Motor neuron (in vitro differentiated cells): ENCODE measurements at regions not wholly inside any gene's neighbourhood (a gene's known extent, or its start where the extent isn't known, plus 50 kb on each side); places are given as distances from the start of the nearest gene placed in this dataset.

Experiments
- ATAC-seq, 8 experiments: fragments of 200-7000 bp; cut with Tn5 transposase; replicated peaks in 6 of 8; 2 replicates each; pipeline ENCODE4 v1.8.0; 2021; ENCODE audit warnings: mild to moderate bottlenecking in 8 of 8, moderate library complexity in 8 of 8
- H3K27ac ChIP-seq, 2 donors: fragments of 250-450 bp; sonication (Bioruptor Pico); 2 replicates each; pipeline ENCODE4 v1.9.0; 2021; ENCODE audit warnings: antibody characterized with exemption in 2 of 2, mild to moderate bottlenecking in 2 of 2, moderate library complexity in 1 of 2
- H3K4me1 ChIP-seq, 2 donors: fragments of 250-450 bp; sonication (Bioruptor Pico); replicated peaks in 1 of 2; 2 replicates each; pipeline ENCODE4 v1.6.1; 2021; ENCODE audit warnings: antibody characterized with exemption in 2 of 2, mild to moderate bottlenecking in 2 of 2, moderate library complexity in 1 of 2
- H3K4me3 ChIP-seq, 5 donors: fragments of 250-450 bp; sonication (Bioruptor Pico); 2 replicates each; pipeline ENCODE4 v1.9.0; 2021; ENCODE audit warnings: antibody characterized with exemption in 5 of 5, mild to moderate bottlenecking in 5 of 5, moderate library complexity in 4 of 5
- WGBS, 10 experiments: fragments of 450-650 bp; shearing (Covaris generic); methylation state at CpG; one replicate each; pipeline ENCODE4 v1.0.0; 2022; 5-methylcytosine and 5-hydroxymethylcytosine counted together
- in situ Hi-C, 9 experiments: fragments of 400-800 bp; cut with MboI; loops; one replicate each; pipeline ENCODE4 v1.15.0; 2021; ENCODE audit warnings: low sequenced_read_pairs in 9 of 9, low pct_unique_long_range_greater_than_20kb in 2 of 9; ENCODE audit not compliant: unreplicated experiment in 9 of 9

GRCh38 chr18:38587571-38587970 is 1022.0 kb upstream of the CELF4 start:
- no peak for ATAC-seq
- Histone ChIP-seq H3K27ac (no peak overlapping the region), H3K4me3 (no peak overlapping the region), H3K4me1 (no peaks in the 10 kb centered on the region)
- in situ Hi-C loops, result no loop called here
- 0 to 89% (median 57%) methylated on average over 1 of the region's 1 CpG; no CpG with 5 or more reads in 5 of the 10 experiments for WGBS, 10 experiments

- WGBS, 10 experiments, result 0 to 100% (median 59%) methylated on average over 1 to 2 of the region's 2 CpGs; no CpG with 5 or more reads in 4 of the 10 experiments
- no peak overlapping the region for H3K4me3 ChIP-seq
- no peaks in the 10 kb centered on the region for H3K4me1 ChIP-seq
- H3K27ac ChIP-seq, result no peak overlapping the region
- no peak for ATAC-seq
- in situ Hi-C loops, result no loop called here
Measured at GRCh38 chr18:38586327-38586726, 1020.7 kb upstream of the CELF4 start.

GRCh38 chr18:38579764-38580163 is 1014.2 kb upstream of the CELF4 start:
- WGBS, 10 experiments, result 0 to 100% (median 100%) methylated on average over 1 of the region's 1 CpG; no CpG with 5 or more reads in 5 of the 10 experiments
- Histone ChIP-seq H3K27ac (no peak overlapping the region), H3K4me1 (no peaks in the 10 kb centered on the region), H3K4me3 (no peak overlapping the region)
- in situ Hi-C loops, result no loop called here
- ATAC-seq, result no peak

- 11 to 95% (median 83%) methylated on average over 1 to 4 of the region's 4 CpGs for WGBS, 10 experiments
- Histone ChIP-seq H3K4me1 (peaks cover 0 to 5% of the 10 kb centered on the region in 2 donors), H3K27ac (no peak overlapping the region), H3K4me3 (no peak overlapping the region)
- no peak for ATAC-seq
- in situ Hi-C loops, result no loop called here
Measured at GRCh38 chr18:38576916-38577315, 1011.3 kb upstream of the CELF4 start.

GRCh38 chr18:38576349-38576748 is 1010.8 kb upstream of the CELF4 start:
- 0 to 100% (median 82%) methylated on average over 1 of the region's 1 CpG; no CpG with 5 or more reads in 1 of the 10 experiments for WGBS, 10 experiments
- in situ Hi-C loops, result no loop called here
- Histone ChIP-seq H3K27ac (no peak overlapping the region), H3K4me3 (no peak overlapping the region), H3K4me1 (peaks cover 0 to 8% of the 10 kb centered on the region in 2 donors)
- no peak for ATAC-seq

GRCh38 chr18:38575648-38576047 is 1010.0 kb upstream of the CELF4 start:
- no peak overlapping the region for H3K27ac ChIP-seq
- 0 to 100% (median 52%) methylated on average over 1 to 2 of the region's 2 CpGs; no CpG with 5 or more reads in 6 of the 10 experiments for WGBS, 10 experiments
- no peak for ATAC-seq
- in situ Hi-C loops, result no loop called here
- no peak overlapping the region for H3K4me3 ChIP-seq
- H3K4me1 ChIP-seq, result peaks cover 0 to 12% of the 10 kb centered on the region in 2 donors

GRCh38 chr18:38575023-38575422 is 1009.4 kb upstream of the CELF4 start:
- Histone ChIP-seq H3K4me3 (no peak overlapping the region), H3K27ac (no peak overlapping the region), H3K4me1 (peaks cover 0 to 12% of the 10 kb centered on the region in 2 donors)
- 0 to 100% (median 83%) methylated on average over 1 to 5 of the region's 6 CpGs for WGBS, 10 experiments
- ATAC-seq, result no peak
- in situ Hi-C loops, result no loop called here

- no peak overlapping the region for H3K27ac ChIP-seq
- no peak overlapping the region for H3K4me3 ChIP-seq
- in situ Hi-C loops, result no loop called here
- peak in 5 of 8 experiments; percentile 89 to 97 (median 95) for ATAC-seq
- 18 to 71% (median 55%) methylated on average over 1 to 5 of the region's 6 CpGs; no CpG with 5 or more reads in 1 of the 10 experiments for WGBS, 10 experiments
- H3K4me1 ChIP-seq, result peaks cover 0 to 12% of the 10 kb centered on the region in 2 donors
Measured at GRCh38 chr18:38572554-38573111, 1007.0 kb upstream of the CELF4 start.

- ATAC-seq, result no peak
- H3K4me1 ChIP-seq, result peaks cover 0 to 12% of the 10 kb centered on the region in 2 donors
- no peak overlapping the region for H3K27ac ChIP-seq
- WGBS, 10 experiments, result 0 to 71% (median 36%) methylated on average over 1 to 2 of the region's 2 CpGs; no CpG with 5 or more reads in 3 of the 10 experiments
- no peak overlapping the region for H3K4me3 ChIP-seq
- in situ Hi-C loops, result no loop called here
Measured at GRCh38 chr18:38571651-38572050, 1006.1 kb upstream of the CELF4 start.

GRCh38 chr18:38565513-38565912 is 999.9 kb upstream of the CELF4 start:
- Histone ChIP-seq H3K4me3 (no peak overlapping the region), H3K4me1 (no peaks in the 10 kb centered on the region), H3K27ac (no peak overlapping the region)
- no peak for ATAC-seq
- in situ Hi-C loops, result no loop called here
- 0 to 100% (median 79%) methylated on average over 1 of the region's 1 CpG; no CpG with 5 or more reads in 1 of the 10 experiments for WGBS, 10 experiments

GRCh38 chr18:38563396-38563980 is 997.9 kb upstream of the CELF4 start:
- in situ Hi-C loops, result no loop called here
- Histone ChIP-seq H3K4me1 (no peaks in the 10 kb centered on the region), H3K27ac (no peak overlapping the region), H3K4me3 (no peak overlapping the region)
- 0 to 100% (median 75%) methylated on average over 1 to 2 of the region's 2 CpGs; no CpG with 5 or more reads in 2 of the 10 experiments for WGBS, 10 experiments
- ATAC-seq, result no peak

GRCh38 chr18:38557006-38557405 is 991.4 kb upstream of the CELF4 start:
- in situ Hi-C loops, result no loop called here

GRCh38 chr18:38552732-38553321 is 987.2 kb upstream of the CELF4 start:
- ATAC-seq, result peak in 1 of 8 experiments; percentile 92
- Histone ChIP-seq H3K27ac (no peak overlapping the region), H3K4me1 (no peaks in the 10 kb centered on the region), H3K4me3 (no peak overlapping the region)
- WGBS, 10 experiments, result 6 to 67% (median 60%) methylated on average over 1 to 2 of the region's 2 CpGs; no CpG with 5 or more reads in 5 of the 10 experiments
- in situ Hi-C loops, result no loop called here

More at GRCh38 chr18:38557006-38557405, 991.4 kb upstream of the CELF4 start:
- ATAC-seq, result no peak
- Histone ChIP-seq H3K27ac (no peak overlapping the region), H3K4me1 (no peaks in the 10 kb centered on the region), H3K4me3 (no peak overlapping the region)
- 3 to 100% (median 63%) methylated on average over 2 to 5 of the region's 5 CpGs; no CpG with 5 or more reads in 3 of the 10 experiments for WGBS, 10 experiments
